ENCODE measurements at regions not wholly inside any gene's neighbourhood (a gene's known extent, or its start where the extent isn't known, plus 50 kb on each side); places are given as distances from the start of the nearest gene placed in this dataset.

DNA sequence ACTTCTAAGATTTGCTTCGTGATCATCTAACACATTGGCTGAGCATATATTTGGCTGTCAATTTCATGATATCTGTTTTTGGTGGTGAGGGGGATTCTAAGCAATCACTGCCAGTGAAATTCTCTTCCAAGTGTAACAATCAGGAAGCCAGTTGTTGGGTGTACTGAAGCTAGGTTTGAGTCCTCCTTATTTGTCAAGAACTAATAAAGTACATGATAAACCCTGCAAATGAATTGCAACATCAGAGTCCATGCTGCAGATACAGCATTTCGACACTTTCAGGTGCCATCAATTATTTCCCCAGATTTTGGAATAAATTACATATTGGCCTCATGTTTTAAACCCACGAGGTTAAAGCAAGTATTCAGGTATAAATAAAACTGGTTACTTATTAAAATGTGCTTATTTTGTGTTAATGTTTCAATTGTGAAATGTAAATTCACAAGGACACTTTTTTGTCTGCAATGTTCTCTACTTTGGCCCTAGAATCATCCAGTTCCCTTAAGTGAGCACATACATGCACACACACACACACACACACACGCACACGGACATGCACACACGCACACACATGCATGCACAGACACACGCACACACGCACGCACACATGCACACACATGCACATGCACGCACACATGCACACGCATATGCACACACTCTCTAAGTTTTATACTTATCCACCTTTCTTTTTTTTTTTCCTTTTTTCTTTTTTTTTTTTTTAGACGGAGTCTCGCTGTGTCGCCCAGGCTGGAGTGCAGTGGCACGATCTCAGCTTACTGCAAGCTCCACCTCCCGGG, 510.2 kb upstream of the KLF6 start:
- TF ChIP-seq, protein P1, sequence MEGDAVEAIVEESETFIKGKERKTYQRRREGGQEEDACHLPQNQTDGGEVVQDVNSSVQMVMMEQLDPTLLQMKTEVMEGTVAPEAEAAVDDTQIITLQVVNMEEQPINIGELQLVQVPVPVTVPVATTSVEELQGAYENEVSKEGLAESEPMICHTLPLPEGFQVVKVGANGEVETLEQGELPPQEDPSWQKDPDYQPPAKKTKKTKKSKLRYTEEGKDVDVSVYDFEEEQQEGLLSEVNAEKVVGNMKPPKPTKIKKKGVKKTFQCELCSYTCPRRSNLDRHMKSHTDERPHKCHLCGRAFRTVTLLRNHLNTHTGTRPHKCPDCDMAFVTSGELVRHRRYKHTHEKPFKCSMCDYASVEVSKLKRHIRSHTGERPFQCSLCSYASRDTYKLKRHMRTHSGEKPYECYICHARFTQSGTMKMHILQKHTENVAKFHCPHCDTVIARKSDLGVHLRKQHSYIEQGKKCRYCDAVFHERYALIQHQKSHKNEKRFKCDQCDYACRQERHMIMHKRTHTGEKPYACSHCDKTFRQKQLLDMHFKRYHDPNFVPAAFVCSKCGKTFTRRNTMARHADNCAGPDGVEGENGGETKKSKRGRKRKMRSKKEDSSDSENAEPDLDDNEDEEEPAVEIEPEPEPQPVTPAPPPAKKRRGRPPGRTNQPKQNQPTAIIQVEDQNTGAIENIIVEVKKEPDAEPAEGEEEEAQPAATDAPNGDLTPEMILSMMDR (IDR thresholded peaks at IDR 0.05): no peak
- no peak for TF ChIP-seq POLR2A (IDR thresholded peaks at IDR 0.05)

Data from thyroid gland (tissue), 4 donors.